Common myeloid progenitor, CD34-positive (primary cell): ENCODE measurements at regions not wholly inside any gene's neighbourhood (a gene's known extent, or its start where the extent isn't known, plus 50 kb on each side); places are given as distances from the start of the nearest gene placed in this dataset.

Experiments
- CTCF ChIA-PET: fragments of 350-600 bp; sonication (Branson Sonifier 250); formaldehyde crosslinking; loops from one replicate; lab custom pipeline; 2021; ENCODE audit warnings: antibody characterized with exemption; lab: Charles Lee
- POLR2A ChIA-PET: fragments of 350-600 bp; sonication (Branson Sonifier 250); formaldehyde crosslinking; loops from one replicate; lab custom pipeline; 2021; ENCODE audit warnings: antibody characterized with exemption; lab: Charles Lee
- DNase-seq, 3 donors: peaks; one replicate each; pipeline versions ENCODE4 v3.0.0 to v3.0.0-alpha.2; 2013
- H3K27ac ChIP-seq, 2 experiments: 1 replicate in 1 of 2; 2 replicates in 1 of 2; pipeline ENCODE4 v1.7.0; 2013; ENCODE audit warnings: inconsistent platforms in 2 of 2, low read length in 2 of 2, mild to moderate bottlenecking in 2 of 2, low read depth in 1 of 2, moderate library complexity in 1 of 2; ENCODE audit not compliant: severe bottlenecking in 2 of 2, insufficient read depth in 1 of 2, poor library complexity in 1 of 2
- H3K27me3 ChIP-seq, 5 experiments: replicated peaks in 2 of 5; 1 replicate in 3 of 5; 2 replicates in 2 of 5; pipeline versions ENCODE4 v1.6.1 to v1.7.0; 2013; ENCODE audit warnings: low read length in 4 of 5, mild to moderate bottlenecking in 2 of 5, moderate library complexity in 2 of 5, inconsistent platforms in 1 of 5; ENCODE audit not compliant: insufficient read depth in 5 of 5, control insufficient read depth in 4 of 5
- H3K36me3 ChIP-seq, 4 experiments: 1 replicate in 2 of 4; 2 replicates in 2 of 4; pipeline versions ENCODE4 v1.6.1 to v1.7.0; 2013; ENCODE audit warnings: low read length in 3 of 4, control low read depth in 1 of 4, mild to moderate bottlenecking in 1 of 4; ENCODE audit not compliant: control insufficient read depth in 4 of 4, insufficient read depth in 4 of 4
- H3K4me1 ChIP-seq, 4 experiments: 1 replicate in 3 of 4; 2 replicates in 1 of 4; pipeline versions ENCODE4 v1.6.1 to v1.7.1; 2013; ENCODE audit warnings: low read length in 3 of 4, mild to moderate bottlenecking in 3 of 4, control low read depth in 1 of 4, inconsistent platforms in 1 of 4, moderate library complexity in 1 of 4; ENCODE audit not compliant: control insufficient read depth in 4 of 4, insufficient read depth in 4 of 4; ENCODE audit errors: control extremely low read depth in 1 of 4
- H3K4me3 ChIP-seq, 7 experiments: 1 replicate in 4 of 7; 2 replicates in 3 of 7; pipeline versions ENCODE4 v1.5.1 to v1.7.0; 2013; ENCODE audit warnings: mild to moderate bottlenecking in 7 of 7, low read length in 6 of 7, moderate library complexity in 6 of 7, inconsistent platforms in 2 of 7, low read depth in 2 of 7, control low read depth in 1 of 7; ENCODE audit not compliant: insufficient read depth in 4 of 7, control insufficient read depth in 1 of 7; ENCODE audit errors: extremely low read depth in 1 of 7
- H3K9me3 ChIP-seq, 5 experiments: 1 replicate in 4 of 5; 2 replicates in 1 of 5; pipeline versions ENCODE4 v1.6.1 to v1.7.1; 2013; ENCODE audit warnings: low read length in 4 of 5, mild to moderate bottlenecking in 2 of 5, inconsistent platforms in 1 of 5, low read depth in 1 of 5, moderate library complexity in 1 of 5; ENCODE audit not compliant: control insufficient read depth in 4 of 5, insufficient read depth in 2 of 5; ENCODE audit errors: control extremely low read depth in 1 of 5
- WGBS: methylation state at CpG from one replicate; pipeline ENCODE4 v1.1.5; 2013; ENCODE audit not compliant: insufficient coverage; 5-methylcytosine and 5-hydroxymethylcytosine counted together

- POLR2A ChIA-PET, result interaction anchor here (1.1 kb wide), 1 partner anchor 187 kb away, joined by 3 read pairs; no protein-coding TSS in a partner anchor
- peaks cover 0 to 36% (median 25%) of the 10 kb centered on the region in 4 experiments for H3K4me1 ChIP-seq
- CTCF ChIA-PET, result interaction anchor here (0.8 to 6.7 kb wide), 10 partner anchors 8 to 378 kb away, joined by 3 to 52 read pairs (median 6); no protein-coding TSS in a partner anchor
- peaks cover 5 to 39% (median 11%) of the 10 kb centered on the region in 5 experiments for H3K27me3 ChIP-seq
- no peak for DNase-seq
- 96% methylated on average over 7 of the region's 7 CpGs for WGBS
- H3K4me3 ChIP-seq, result no peak overlapping the region
- H3K9me3 ChIP-seq, result peaks cover 0 to 9% (median 4%) of the 10 kb centered on the region in 5 experiments
- H3K27ac ChIP-seq, result no peak overlapping the region
- no peaks in the 10 kb centered on the region for H3K36me3 ChIP-seq
Observed at GRCh38 chr17:34155947-34156346, 99.1 kb upstream of the CCL2 start.

GRCh38 chr17:34156401-34156740 is 98.7 kb upstream of the CCL2 start:
- H3K9me3 ChIP-seq, result peaks cover 0 to 9% (median 4%) of the 10 kb centered on the region in 5 experiments
- H3K4me3 ChIP-seq, result peak overlapping the region in 1 of 7 experiments; percentile 67
- no peaks in the 10 kb centered on the region for H3K36me3 ChIP-seq
- CTCF ChIA-PET, result interaction anchor here (0.8 to 6.7 kb wide), 8 partner anchors 10 to 378 kb away, joined by 3 to 52 read pairs (median 8); no protein-coding TSS in a partner anchor
- no peak overlapping the region for H3K27ac ChIP-seq
- peak in 1 of 3 donors; percentile 17 for DNase-seq
- WGBS, result 54% methylated on average over 10 of the region's 16 CpGs
- POLR2A ChIA-PET, result interaction anchor here (0.6 kb wide), 1 partner anchor 1637 kb away, joined by 4 read pairs; no protein-coding TSS in a partner anchor
- peaks cover 0 to 40% (median 25%) of the 10 kb centered on the region in 4 experiments for H3K4me1 ChIP-seq
- H3K27me3 ChIP-seq, result peaks cover 5 to 39% (median 11%) of the 10 kb centered on the region in 5 experiments

GRCh38 chr17:34156741-34157589 is 98.1 kb upstream of the CCL2 start:
- 3% methylated on average over 34 of the region's 42 CpGs for WGBS
- H3K27me3 ChIP-seq, result peaks cover 5 to 39% (median 11%) of the 10 kb centered on the region in 5 experiments
- ChIA-PET CTCF (interaction anchor here (0.8 to 11.9 kb wide), 8 partner anchors 10 to 379 kb away, joined by 3 to 74 read pairs (median 14); no protein-coding TSS in a partner anchor), POLR2A (interaction anchor here (0.5 to 0.6 kb wide), 2 partner anchors 352 to 1638 kb away, joined by 3 to 4 read pairs; no protein-coding TSS in a partner anchor)
- peak overlapping the region in 5 of 7 experiments; percentile 1 to 67 (median 56) for H3K4me3 ChIP-seq
- peaks cover 0 to 9% (median 4%) of the 10 kb centered on the region in 5 experiments for H3K9me3 ChIP-seq
- DNase-seq, result peak in 2 of 3 donors; percentile 55 to 65
- H3K36me3 ChIP-seq, result no peaks in the 10 kb centered on the region
- peaks cover 0 to 46% (median 27%) of the 10 kb centered on the region in 4 experiments for H3K4me1 ChIP-seq
- no peak overlapping the region for H3K27ac ChIP-seq

DNA sequence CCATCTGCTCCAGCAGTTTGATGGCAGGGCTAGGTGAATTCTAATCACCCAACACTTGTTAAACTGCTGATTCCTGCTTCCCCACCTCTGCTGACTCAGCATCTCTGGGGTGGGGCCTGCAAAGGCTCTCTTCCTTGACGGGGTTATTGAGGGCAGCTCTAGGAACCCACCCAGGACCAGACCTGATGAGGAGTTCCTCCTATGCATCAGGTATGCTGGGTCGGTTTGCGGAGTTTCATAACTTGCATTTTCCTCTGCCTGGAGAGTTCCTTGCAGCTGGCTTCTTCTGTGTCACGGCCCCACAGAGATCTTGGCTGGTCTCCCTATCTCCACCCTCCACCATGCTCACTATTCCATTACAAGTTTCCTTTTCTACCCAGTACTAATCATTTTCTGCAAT is 93.4 kb upstream of the CCL2 start:
- Histone ChIP-seq H3K27ac (no peak overlapping the region), H3K4me1 (peaks cover 0 to 24% (median 7%) of the 10 kb centered on the region in 4 experiments), H3K4me3 (no peak overlapping the region), H3K36me3 (no peaks in the 10 kb centered on the region), H3K9me3 (peaks cover 0 to 9% (median 4%) of the 10 kb centered on the region in 5 experiments), H3K27me3 (peaks cover 3 to 26% (median 14%) of the 10 kb centered on the region in 5 experiments)
- POLR2A ChIA-PET, result no interaction called here
- peak in 2 of 3 donors; percentile 70 to 73 for DNase-seq
- WGBS, result 8% methylated on average over 3 of the region's 4 CpGs
- CTCF ChIA-PET, result interaction anchor here (1.0 to 11.9 kb wide), 7 partner anchors 8 to 382 kb away, joined by 3 to 77 read pairs (median 7); no protein-coding TSS in a partner anchor

GRCh38 chr17:34163123-34163522 is 92.0 kb upstream of the CCL2 start:
- 90% methylated on average over 2 of the region's 5 CpGs for WGBS
- ChIA-PET CTCF (interaction anchor here (0.6 to 11.9 kb wide), 11 partner anchors 8 to 383 kb away, joined by 3 to 77 read pairs (median 6); no protein-coding TSS in a partner anchor), POLR2A (no interaction called here)
- DNase-seq, result no peak
- peaks cover 0 to 6% (median 4%) of the 10 kb centered on the region in 5 experiments for H3K9me3 ChIP-seq
- no peak overlapping the region for H3K4me3 ChIP-seq
- no peak overlapping the region for H3K27ac ChIP-seq
- H3K36me3 ChIP-seq, result no peaks in the 10 kb centered on the region
- peaks cover 0 to 12% (median 3%) of the 10 kb centered on the region in 5 experiments for H3K27me3 ChIP-seq
- H3K4me1 ChIP-seq, result peaks cover 0 to 16% (median 2%) of the 10 kb centered on the region in 4 experiments

- Histone ChIP-seq H3K27me3 (peaks cover 0 to 10% (median 0%) of the 10 kb centered on the region in 5 experiments), H3K4me1 (peaks cover 0 to 16% (median 2%) of the 10 kb centered on the region in 4 experiments), H3K36me3 (no peaks in the 10 kb centered on the region), H3K4me3 (no peak overlapping the region), H3K9me3 (peaks cover 0 to 4% (median under 1%) of the 10 kb centered on the region in 5 experiments), H3K27ac (no peak overlapping the region)
- ChIA-PET CTCF (interaction anchor here (0.6 to 11.9 kb wide), 12 partner anchors 9 to 384 kb away, joined by 3 to 77 read pairs (median 5); no protein-coding TSS in a partner anchor), POLR2A (interaction anchor here (0.5 kb wide), 1 partner anchor 8 kb away, joined by 3 read pairs; no protein-coding TSS in a partner anchor)
- WGBS, result 0% methylated on average over 3 of the region's 6 CpGs
- peak; percentile 51 to 63 (median 62) for DNase-seq
Observed at GRCh38 chr17:34163646-34164045, 91.4 kb upstream of the CCL2 start.
